ENCODE measurements at regions not wholly inside any gene's neighbourhood (a gene's known extent, or its start where the extent isn't known, plus 50 kb on each side); places are given as distances from the start of the nearest gene placed in this dataset.

GRCh38 chr4:89598602-89599001, 238.4 kb downstream of the SNCA start:
- no peak for DNase-seq

DNA sequence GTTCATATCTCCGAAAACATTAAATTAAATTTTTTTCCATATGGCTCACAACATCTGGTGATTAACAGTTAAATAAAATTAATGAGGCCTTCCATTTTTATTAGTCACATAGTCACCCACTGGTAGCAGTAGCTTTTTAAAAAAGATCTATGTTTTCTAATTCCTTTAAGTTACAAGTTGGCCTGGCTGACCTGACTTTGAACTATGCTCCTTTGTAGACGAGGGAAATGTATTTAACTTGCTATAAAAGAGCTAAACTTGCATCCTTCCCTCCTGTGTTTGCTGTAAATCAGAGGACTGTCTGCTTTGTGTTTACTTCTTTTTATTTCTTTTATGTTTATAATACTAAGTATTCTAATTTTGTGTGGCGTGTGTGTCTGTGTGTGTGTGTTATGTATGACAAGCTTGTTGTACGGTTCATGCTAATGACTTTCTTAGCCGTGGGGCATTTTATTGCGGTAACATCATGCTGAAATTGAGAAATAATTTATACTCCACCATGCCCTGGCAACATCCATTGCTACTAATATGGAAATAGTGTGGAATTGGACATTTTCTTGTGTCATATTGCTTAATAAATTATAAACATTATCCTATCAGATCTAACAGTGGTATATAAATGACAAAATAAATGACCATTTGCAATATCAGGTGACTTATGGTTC, 241.7 kb downstream of the SNCA start:
- DNase-seq, result no peak

DNA sequence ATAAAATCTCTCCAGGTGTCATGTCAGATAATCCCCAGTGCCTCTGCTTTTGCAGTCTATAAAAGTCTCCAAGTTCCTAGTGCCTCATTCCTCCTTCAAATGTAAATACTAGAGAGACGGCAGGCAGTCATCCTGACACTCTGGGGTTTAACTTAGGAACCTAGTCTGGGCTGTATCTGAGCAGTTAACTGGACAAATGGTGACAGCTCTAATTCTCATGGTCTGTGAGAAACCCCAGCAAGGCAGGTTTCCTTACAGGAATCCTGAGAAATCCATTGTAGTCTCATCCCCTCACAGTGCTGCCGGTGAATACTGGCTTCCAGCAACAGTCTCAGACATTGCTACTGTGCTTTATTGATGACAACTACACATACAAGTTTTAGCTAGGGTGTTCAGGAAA, 246.8 kb downstream of the SNCA start:
- DNase-seq, result no peak

DNA sequence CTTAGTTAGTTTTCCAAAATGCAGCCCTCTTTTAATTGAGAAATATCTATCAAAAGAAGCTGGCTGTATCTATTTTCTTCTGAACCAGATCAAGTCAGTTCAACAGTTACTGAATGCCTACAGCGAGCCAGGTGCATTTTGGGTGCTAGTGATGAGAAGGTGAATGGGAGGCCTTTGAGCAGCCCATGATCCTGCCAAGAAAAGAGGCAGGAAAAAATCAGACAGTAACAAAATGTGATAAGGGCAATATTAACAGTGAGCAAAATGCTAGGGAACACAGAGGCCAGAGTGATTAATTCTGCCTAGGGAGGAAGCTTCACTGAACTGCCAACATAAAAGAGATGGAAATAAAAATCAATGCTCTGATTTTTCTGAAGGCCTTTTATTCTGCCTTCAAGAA, 248.5 kb downstream of the SNCA start:
- no peak for DNase-seq

DNA sequence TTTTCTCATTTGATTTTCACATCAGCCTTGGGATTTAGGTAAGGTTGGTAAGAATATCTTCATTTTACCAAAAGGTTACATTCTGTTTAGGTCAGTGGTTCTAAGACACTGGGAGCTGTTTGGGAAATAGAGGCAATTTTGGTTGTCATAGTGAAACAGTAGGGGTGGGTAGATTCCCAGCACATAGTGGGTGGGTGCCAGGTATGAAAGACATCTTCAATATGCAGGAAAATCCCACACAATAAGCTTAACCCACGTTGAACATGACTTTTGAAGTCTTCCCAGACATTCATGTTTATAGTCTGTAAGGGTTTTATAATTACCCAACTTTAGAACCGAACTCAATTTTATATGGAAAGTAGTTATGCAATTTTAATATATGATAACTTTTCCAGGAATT, 249.6 kb downstream of the SNCA start:
- no peak for DNase-seq

GRCh38 chr4:89586864-89587263, 250.1 kb downstream of the SNCA start:
- no peak for DNase-seq

GRCh38 chr4:89586318-89586717, 250.6 kb downstream of the SNCA start:
- DNase-seq, result no peak

DNA sequence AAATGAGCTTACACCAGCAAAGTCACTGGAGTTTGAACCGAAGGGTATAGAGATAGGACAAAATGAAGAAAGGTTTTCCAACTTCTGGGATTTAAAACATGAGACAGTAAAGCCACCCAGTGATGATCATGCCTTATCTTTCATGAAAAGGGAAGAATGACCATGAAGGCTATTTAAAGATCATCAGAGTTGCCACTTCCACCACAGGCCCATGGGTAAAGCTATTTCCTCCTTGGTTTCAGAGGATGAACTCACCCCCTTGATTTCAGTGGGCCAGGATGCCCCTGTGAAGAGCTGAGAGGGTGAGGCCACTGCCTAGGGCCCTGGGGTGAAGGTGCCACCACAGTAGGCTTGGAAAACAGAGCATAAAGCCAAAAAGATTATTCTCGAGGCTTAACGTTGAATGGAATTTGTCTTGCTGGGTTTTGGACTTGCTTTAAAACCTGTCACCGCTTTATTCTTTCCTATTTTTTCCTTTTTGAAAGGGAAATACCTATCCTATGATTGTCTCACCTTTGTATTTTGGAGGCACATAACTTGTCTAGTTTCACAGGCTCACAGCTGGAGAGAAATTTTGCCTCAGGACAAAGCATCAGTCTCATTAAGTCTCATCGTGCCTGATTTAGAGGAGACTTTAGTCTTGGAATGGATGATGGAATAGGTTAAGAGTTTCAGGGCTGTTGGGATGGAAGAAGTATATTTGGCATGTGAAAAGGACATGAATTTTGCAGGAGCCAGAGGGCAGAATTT, 254.0 kb downstream of the SNCA start:
- DNase-seq, result no peak

- DNase-seq, result no peak
Observed at GRCh38 chr4:89579771-89580170, 257.2 kb downstream of the SNCA start.

- DNase-seq, result no peak
Observed at GRCh38 chr4:89576246-89576645, 260.7 kb downstream of the SNCA start.

DNA sequence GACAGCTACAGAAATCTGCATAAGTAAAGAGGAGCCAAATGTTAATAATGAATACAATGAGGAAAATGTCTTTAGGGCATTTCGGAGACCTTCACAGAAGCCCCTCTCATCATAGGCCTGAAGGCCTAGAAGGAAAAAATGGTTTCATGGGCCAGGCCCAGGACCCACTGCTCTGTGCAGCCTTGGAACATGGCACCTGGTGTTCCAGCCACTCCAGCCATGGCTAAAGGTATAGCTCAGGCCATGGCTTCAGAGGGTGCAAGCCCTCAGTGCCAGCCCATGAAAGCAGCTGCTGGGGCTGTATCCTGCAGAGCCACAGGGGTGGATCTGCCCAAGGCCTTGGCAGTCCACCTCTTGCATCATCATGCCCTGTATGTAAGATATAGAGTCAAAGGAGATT, 261.1 kb downstream of the SNCA start:
- no peak for DNase-seq

DNA sequence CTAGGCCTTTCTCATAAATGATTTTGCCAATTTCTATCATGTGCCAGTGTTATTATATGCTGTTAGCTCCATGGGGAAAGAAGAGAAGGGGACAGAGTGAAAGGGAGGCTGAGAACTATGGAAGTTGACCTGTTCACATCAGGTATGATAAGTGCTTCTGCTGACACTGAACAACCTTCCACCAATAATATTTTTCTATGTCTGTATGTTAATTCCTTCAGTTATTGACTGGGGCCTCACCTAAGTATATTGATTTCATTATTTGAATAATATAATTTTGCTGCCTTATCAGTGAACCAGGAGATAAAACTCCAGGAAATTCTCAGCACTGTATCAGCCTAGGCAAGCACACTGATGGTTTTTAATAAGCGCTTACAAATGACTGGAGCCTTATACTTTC, 262.8 kb downstream of the SNCA start:
- no peak for DNase-seq

DNA sequence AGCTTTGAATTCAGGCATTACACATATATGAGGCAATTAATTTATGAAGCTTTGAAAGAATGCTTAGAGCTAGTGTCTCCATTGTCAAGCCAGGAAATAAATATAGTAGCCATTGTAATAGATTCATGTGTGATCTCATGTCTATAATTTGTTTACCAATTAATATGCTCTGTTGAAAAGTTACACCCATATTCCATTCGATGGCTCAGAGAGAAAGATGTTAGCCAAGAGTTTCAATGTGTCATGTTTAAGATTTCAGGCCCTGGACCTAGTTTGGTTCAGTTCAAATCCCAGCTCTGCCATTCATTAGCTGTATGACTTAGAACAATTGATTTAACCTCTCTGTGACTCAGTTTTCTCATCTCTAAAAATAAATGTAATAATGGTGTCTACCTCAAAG, 263.3 kb downstream of the SNCA start:
- DNase-seq, result no peak

DNA sequence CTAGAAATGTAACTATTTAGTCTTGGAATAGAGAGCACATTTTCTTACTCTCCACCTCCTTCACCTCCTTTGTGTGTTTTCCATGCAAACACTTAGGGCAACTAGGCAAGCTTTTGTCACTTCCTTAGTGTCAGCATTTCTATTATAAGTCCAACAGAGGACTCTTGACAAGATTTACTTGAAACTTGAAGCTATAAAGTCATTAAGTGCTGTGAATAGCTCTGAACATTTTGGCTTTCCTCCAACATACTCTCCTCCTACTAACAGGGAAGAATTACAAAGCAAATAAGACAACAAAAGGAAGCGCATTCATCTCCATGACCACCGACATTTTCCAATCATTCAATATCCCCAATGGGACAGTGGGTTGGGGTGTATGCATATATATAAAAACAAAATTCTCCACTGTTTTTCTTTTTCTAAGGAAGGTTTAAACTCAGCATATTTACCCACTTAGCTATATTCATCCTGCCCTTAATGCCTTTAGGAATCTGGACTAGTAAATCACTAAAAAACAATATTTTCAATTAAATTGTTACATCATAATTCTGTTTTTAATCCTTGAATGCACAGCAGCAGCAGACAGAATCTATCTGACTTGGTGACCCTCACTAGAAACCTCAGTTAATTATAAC, 264.6 kb downstream of the SNCA start:
- no peak for DNase-seq

- no peak for DNase-seq
Observed at GRCh38 chr4:89570931-89571330, 263.3 kb upstream of the GPRIN3 start.

DNA sequence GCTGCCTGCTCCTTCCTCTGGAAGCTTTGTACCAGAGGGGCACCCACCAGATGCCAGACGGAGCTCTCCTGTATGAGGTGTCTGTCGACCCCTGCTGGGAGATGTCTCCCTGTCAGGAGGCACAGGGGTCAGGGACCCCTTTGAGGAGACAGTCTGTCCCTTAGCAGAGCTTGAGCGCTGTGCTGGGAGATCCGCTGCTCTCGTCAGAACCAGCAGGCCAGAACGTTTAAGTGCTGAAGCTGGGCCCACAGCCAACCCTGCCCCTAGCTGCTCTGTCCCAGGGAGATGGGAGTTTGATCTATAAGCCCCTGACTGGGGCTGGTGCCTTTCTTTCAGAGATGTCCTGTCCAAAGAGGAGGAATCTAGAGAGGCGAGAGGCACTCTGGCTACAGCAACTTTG, 260.3 kb upstream of the GPRIN3 start:
- no peak for DNase-seq

GRCh38 chr4:89563431-89563830, 255.8 kb upstream of the GPRIN3 start:
- no peak for DNase-seq

GRCh38 chr4:89562746-89563145, 255.1 kb upstream of the GPRIN3 start:
- DNase-seq, result no peak

DNA sequence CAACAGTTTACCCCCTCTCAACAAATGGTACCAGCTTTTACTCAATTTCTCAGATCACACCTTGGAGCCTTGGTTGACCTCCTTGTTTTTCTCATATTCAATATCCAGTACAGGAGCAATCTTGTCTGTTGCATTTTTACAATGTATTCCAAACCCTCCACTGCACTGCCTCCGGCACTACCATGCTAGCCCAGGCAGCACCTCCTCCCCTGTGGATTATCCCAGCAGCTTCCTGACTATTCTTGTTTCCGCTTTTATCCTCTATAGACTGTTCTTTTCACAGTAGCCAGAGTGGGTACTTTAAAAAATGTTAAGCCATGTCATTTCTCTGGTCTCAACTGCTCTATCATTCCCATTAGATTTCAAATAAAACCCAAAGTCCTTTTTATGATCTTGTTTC, 253.4 kb upstream of the GPRIN3 start:
- no peak for DNase-seq

- DNase-seq, result no peak
Observed at GRCh38 chr4:89558147-89558546, 250.5 kb upstream of the GPRIN3 start.

DNA sequence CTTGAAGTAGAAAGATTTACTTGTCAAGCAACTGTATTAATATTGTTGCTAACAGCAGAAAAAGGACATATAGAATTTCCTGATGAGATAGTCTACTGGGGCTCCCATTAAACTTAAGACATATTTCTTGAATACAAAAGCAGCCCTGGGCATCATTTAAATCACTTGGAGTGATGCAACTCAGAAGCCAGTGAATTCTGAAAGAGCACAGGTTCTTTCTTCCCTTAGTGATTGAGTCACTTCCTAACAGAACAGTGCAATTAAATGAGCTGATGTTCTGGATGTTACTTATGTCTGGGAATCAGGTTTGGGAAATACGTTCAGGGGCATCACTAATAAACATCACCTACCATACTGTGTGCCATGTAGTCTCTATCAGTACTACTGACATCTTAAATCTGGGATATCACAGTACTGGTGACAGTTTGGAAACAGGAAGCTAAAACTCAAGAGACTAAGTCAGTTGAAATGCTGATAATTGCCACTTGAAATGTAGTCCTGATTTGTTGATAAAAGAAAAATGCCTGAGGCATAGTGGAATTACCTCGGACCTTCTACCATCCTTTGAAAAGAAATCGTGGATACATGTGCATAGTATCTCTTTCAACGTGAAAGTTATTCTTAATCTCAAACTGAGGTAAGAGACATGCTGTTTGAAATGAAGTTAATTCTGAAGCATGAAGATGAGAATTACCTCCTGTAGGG, 249.2 kb upstream of the GPRIN3 start:
- DNase-seq, result no peak

GRCh38 chr4:89551191-89551590, 243.6 kb upstream of the GPRIN3 start:
- DNase-seq, result no peak

GRCh38 chr4:89549907-89550306, 242.3 kb upstream of the GPRIN3 start:
- DNase-seq, result no peak

- no peak for DNase-seq
Observed at GRCh38 chr4:89545315-89545714, 237.7 kb upstream of the GPRIN3 start.
